T-helper 2 cell (primary cell): ENCODE measurements at regions not wholly inside any gene's neighbourhood (a gene's known extent, or its start where the extent isn't known, plus 50 kb on each side); places are given as distances from the start of the nearest gene placed in this dataset.

ENCODE experiments used
- DNase-seq, 5 experiments: peaks; one replicate each; pipeline versions ENCODE4 v3.0.0 to v3.0.0-alpha.2; 2012 to 2022

GRCh38 chr14:25945746-25946145 is 652.1 kb downstream of the NOVA1 start:
- no peak for DNase-seq

GRCh38 chr14:25944020-25944419 is 653.8 kb downstream of the NOVA1 start:
- no peak for DNase-seq

GRCh38 chr14:25943329-25943728 is 654.5 kb downstream of the NOVA1 start:
- DNase-seq = no peak

GRCh38 chr14:25942090-25942489 is 655.7 kb downstream of the NOVA1 start:
- DNase-seq = no peak

- no peak for DNase-seq
Observed at GRCh38 chr14:25933731-25934130, 664.1 kb downstream of the NOVA1 start.

GRCh38 chr14:25929881-25930615 is 667.8 kb downstream of the NOVA1 start:
- no peak for DNase-seq

- no peak for DNase-seq
Observed at GRCh38 chr14:25911831-25912230, 686.0 kb downstream of the NOVA1 start.

GRCh38 chr14:25909045-25909747 is 688.6 kb downstream of the NOVA1 start:
- no peak for DNase-seq

GRCh38 chr14:25908277-25909044 is 689.4 kb downstream of the NOVA1 start:
- DNase-seq = no peak

GRCh38 chr14:25904446-25904845 is 693.4 kb downstream of the NOVA1 start:
- no peak for DNase-seq

GRCh38 chr14:25899197-25899596 is 698.6 kb downstream of the NOVA1 start:
- DNase-seq = no peak

- no peak for DNase-seq
Observed at GRCh38 chr14:25896777-25897176, 701.1 kb downstream of the NOVA1 start.

- DNase-seq = no peak
Observed at GRCh38 chr14:25895740-25896139, 702.1 kb downstream of the NOVA1 start.

GRCh38 chr14:25887251-25887878 is 710.5 kb downstream of the NOVA1 start:
- no peak for DNase-seq

GRCh38 chr14:25884657-25885056 is 713.2 kb downstream of the NOVA1 start:
- no peak for DNase-seq

GRCh38 chr14:25882899-25883298 is 714.9 kb downstream of the NOVA1 start:
- DNase-seq = no peak

- DNase-seq = no peak
Observed at GRCh38 chr14:25875475-25875874, 722.4 kb downstream of the NOVA1 start.

GRCh38 chr14:25869854-25870253 is 728.0 kb downstream of the NOVA1 start:
- DNase-seq = no peak

GRCh38 chr14:25868521-25869314 is 729.1 kb downstream of the NOVA1 start:
- no peak for DNase-seq

- DNase-seq = no peak
Observed at GRCh38 chr14:25861406-25861805, 736.4 kb downstream of the NOVA1 start.

- no peak for DNase-seq
Observed at GRCh38 chr14:25848601-25849000, 749.2 kb downstream of the NOVA1 start.

- DNase-seq = no peak
Observed at GRCh38 chr14:25846246-25846645, 751.6 kb downstream of the NOVA1 start.
